ENCODE measurements at regions not wholly inside any gene's neighbourhood (a gene's known extent, or its start where the extent isn't known, plus 50 kb on each side); places are given as distances from the start of the nearest gene placed in this dataset.
"Not testable (repeated sequence)": the region's sequence is repeated elsewhere in the genome, so short reads cannot be mapped to it uniquely, and the experiment has no call there.

- DNase-seq: not testable (repeated sequence)
Measured at GRCh38 chr2:132273585-132273984, 111.8 kb upstream of the ANKRD30BL start.

GRCh38 chr2:132274000-132274399 lies 112.2 kb upstream of the ANKRD30BL start:
- no peak for DNase-seq

- no peak for DNase-seq
Measured at GRCh38 chr2:132275396-132275795, 113.6 kb upstream of the ANKRD30BL start.

GRCh38 chr2:132276571-132276981 lies 114.8 kb upstream of the ANKRD30BL start:
- DNase-seq: no peak

- no peak for DNase-seq
Measured at GRCh38 chr2:132278267-132278666, 116.5 kb upstream of the ANKRD30BL start.

- DNase-seq: no peak
Measured at GRCh38 chr2:132279344-132279743, 117.6 kb upstream of the ANKRD30BL start.

- no peak for DNase-seq
Measured at GRCh38 chr2:132279930-132280615, 118.3 kb upstream of the ANKRD30BL start.

GRCh38 chr2:132280912-132281311 lies 119.2 kb upstream of the ANKRD30BL start:
- no peak for DNase-seq

GRCh38 chr2:132282104-132282503 lies 120.4 kb upstream of the ANKRD30BL start:
- not testable (repeated sequence) for DNase-seq

- DNase-seq: no peak
Measured at GRCh38 chr2:132282911-132283310, 121.2 kb upstream of the ANKRD30BL start.

- not testable (repeated sequence) for DNase-seq
Measured at GRCh38 chr2:132286289-132286911, 124.6 kb upstream of the ANKRD30BL start.

- DNase-seq: not testable (repeated sequence)
Measured at GRCh38 chr2:132287910-132288309, 126.2 kb upstream of the ANKRD30BL start.

- not testable (repeated sequence) for DNase-seq
Measured at GRCh38 chr2:132289138-132289537, 127.4 kb upstream of the ANKRD30BL start.

GRCh38 chr2:132289812-132290211 lies 126.8 kb upstream of the GPR39 start:
- DNase-seq: not testable (repeated sequence)

- not testable (repeated sequence) for DNase-seq
Measured at GRCh38 chr2:132300592-132301378, 115.8 kb upstream of the GPR39 start.

- DNase-seq: not testable (repeated sequence)
Measured at GRCh38 chr2:132304661-132305380, 111.8 kb upstream of the GPR39 start.

- not testable (repeated sequence) for DNase-seq
Measured at GRCh38 chr2:132307613-132308198, 108.9 kb upstream of the GPR39 start.

- not testable (repeated sequence) for DNase-seq
Measured at GRCh38 chr2:132309203-132309602, 107.4 kb upstream of the GPR39 start.

- not testable (repeated sequence) for DNase-seq
Measured at GRCh38 chr2:132315546-132315945, 101.1 kb upstream of the GPR39 start.

- not testable (repeated sequence) for DNase-seq
Measured at GRCh38 chr2:132317026-132317680, 99.5 kb upstream of the GPR39 start.

GRCh38 chr2:132318481-132318880 lies 98.1 kb upstream of the GPR39 start:
- not testable (repeated sequence) for DNase-seq

GRCh38 chr2:132324005-132324404 lies 92.6 kb upstream of the GPR39 start:
- not testable (repeated sequence) for DNase-seq

Data from NCI-H748 treated with DMSO at 0.1 percent for 48 hours (cell line).